ENCODE measurements at regions not wholly inside any gene's neighbourhood (a gene's known extent, or its start where the extent isn't known, plus 50 kb on each side); places are given as distances from the start of the nearest gene placed in this dataset.

- Histone ChIP-seq H3K79me2 (ENCODE audit: control insufficient read depth, low read length) (no peaks in the 10 kb centered on the region), H3F3A (ENCODE audit: control insufficient read depth, insufficient read depth) (no peaks in the 10 kb centered on the region), H3K27ac (ENCODE audit: low read depth, low read length) (no peak overlapping the region), H3K36me3 (ENCODE audit: control insufficient read depth, low read length) (no peaks in the 10 kb centered on the region), H3K4me2 (ENCODE audit: low read length) (no peak overlapping the region), H4K20me1 (ENCODE audit: control insufficient read depth, insufficient read depth, low read depth, low read length) (no peaks in the 10 kb centered on the region), H3K9me3 (ENCODE audit: control insufficient read depth, insufficient read depth, low read length) (no peaks in the 10 kb centered on the region), H3K9me2 (replicated peaks; ENCODE audit: control insufficient read depth, low read length) (no peaks in the 10 kb centered on the region), H3K27me3 (ENCODE audit: control insufficient read depth, low read length) (no peaks in the 10 kb centered on the region), H3K4me3 (ENCODE audit: low read length) (no peak overlapping the region), H3K4me1 (ENCODE audit: control insufficient read depth, low read length) (peaks cover 11% of the 10 kb centered on the region)
- TF ChIP-seq EZH2phosphoT487 (IDR thresholded peaks at IDR 0.05; ENCODE audit: borderline replicate concordance, low read length) (no peak), CTCF (IDR thresholded peaks at IDR 0.05; ENCODE audit: low read depth, low read length, poor library complexity, severe bottlenecking) (no peak)
These were observed 677.0 kb downstream of the NR2F1-AS1 start for GRCh38 chr5:92904021-92904420.

- no peaks in the 10 kb centered on the region for H3K27me3 ChIP-seq (ENCODE audit: control insufficient read depth, low read length)
- no peaks in the 10 kb centered on the region for H3K79me2 ChIP-seq (ENCODE audit: control insufficient read depth, low read length)
- no peak overlapping the region for H3K27ac ChIP-seq (ENCODE audit: low read depth, low read length)
- no peak overlapping the region for H3K4me3 ChIP-seq (ENCODE audit: low read length)
- no peaks in the 10 kb centered on the region for H3K4me1 ChIP-seq (ENCODE audit: control insufficient read depth, low read length)
- H3K9me2 ChIP-seq (replicated peaks; ENCODE audit: control insufficient read depth, low read length): no peaks in the 10 kb centered on the region
- no peaks in the 10 kb centered on the region for H3K36me3 ChIP-seq (ENCODE audit: control insufficient read depth, low read length)
- H3K9me3 ChIP-seq (ENCODE audit: control insufficient read depth, insufficient read depth, low read length): no peaks in the 10 kb centered on the region
- no peak overlapping the region for H3K4me2 ChIP-seq (ENCODE audit: low read length)
- TF ChIP-seq EZH2phosphoT487 (IDR thresholded peaks at IDR 0.05; ENCODE audit: borderline replicate concordance, low read length) (no peak), CTCF (IDR thresholded peaks at IDR 0.05; ENCODE audit: low read depth, low read length, poor library complexity, severe bottlenecking) (no peak)
- H4K20me1 ChIP-seq (ENCODE audit: control insufficient read depth, insufficient read depth, low read depth, low read length): no peaks in the 10 kb centered on the region
- no peaks in the 10 kb centered on the region for H3F3A ChIP-seq (ENCODE audit: control insufficient read depth, insufficient read depth)
These were observed 681.4 kb downstream of the NR2F1-AS1 start for GRCh38 chr5:92899611-92900010.

GRCh38 chr5:92896722-92897121 lies 684.3 kb downstream of the NR2F1-AS1 start:
- H3F3A ChIP-seq (ENCODE audit: control insufficient read depth, insufficient read depth): no peaks in the 10 kb centered on the region
- no peaks in the 10 kb centered on the region for H3K36me3 ChIP-seq (ENCODE audit: control insufficient read depth, low read length)
- no peaks in the 10 kb centered on the region for H3K9me3 ChIP-seq (ENCODE audit: control insufficient read depth, insufficient read depth, low read length)
- H3K4me2 ChIP-seq (ENCODE audit: low read length): no peak overlapping the region
- no peak overlapping the region for H3K27ac ChIP-seq (ENCODE audit: low read depth, low read length)
- H3K79me2 ChIP-seq (ENCODE audit: control insufficient read depth, low read length): no peaks in the 10 kb centered on the region
- TF ChIP-seq CTCF (IDR thresholded peaks at IDR 0.05; ENCODE audit: low read depth, low read length, poor library complexity, severe bottlenecking): no peak
- H3K9me2 ChIP-seq (replicated peaks; ENCODE audit: control insufficient read depth, low read length): no peaks in the 10 kb centered on the region
- no peak overlapping the region for H3K4me3 ChIP-seq (ENCODE audit: low read length)
- no peaks in the 10 kb centered on the region for H3K27me3 ChIP-seq (ENCODE audit: control insufficient read depth, low read length)
- H4K20me1 ChIP-seq (ENCODE audit: control insufficient read depth, insufficient read depth, low read depth, low read length): no peaks in the 10 kb centered on the region
- H3K4me1 ChIP-seq (ENCODE audit: control insufficient read depth, low read length): no peaks in the 10 kb centered on the region

GRCh38 chr5:92890841-92891244 lies 690.2 kb downstream of the NR2F1-AS1 start:
- Histone ChIP-seq H3K79me2 (ENCODE audit: control insufficient read depth, low read length) (no peaks in the 10 kb centered on the region), H3K27me3 (ENCODE audit: control insufficient read depth, low read length) (no peaks in the 10 kb centered on the region), H3K4me2 (ENCODE audit: low read length) (no peak overlapping the region), H3K36me3 (ENCODE audit: control insufficient read depth, low read length) (no peaks in the 10 kb centered on the region), H3K9me2 (replicated peaks; ENCODE audit: control insufficient read depth, low read length) (no peaks in the 10 kb centered on the region), H3K4me3 (ENCODE audit: low read length) (no peak overlapping the region), H3F3A (ENCODE audit: control insufficient read depth, insufficient read depth) (no peaks in the 10 kb centered on the region), H3K9me3 (ENCODE audit: control insufficient read depth, insufficient read depth, low read length) (no peaks in the 10 kb centered on the region), H3K27ac (ENCODE audit: low read depth, low read length) (no peak overlapping the region), H3K4me1 (ENCODE audit: control insufficient read depth, low read length) (no peaks in the 10 kb centered on the region), H4K20me1 (ENCODE audit: control insufficient read depth, insufficient read depth, low read depth, low read length) (no peaks in the 10 kb centered on the region)
- TF ChIP-seq EZH2phosphoT487 (IDR thresholded peaks at IDR 0.05; ENCODE audit: borderline replicate concordance, low read length): no peak
- no peak for TF ChIP-seq CTCF (IDR thresholded peaks at IDR 0.05; ENCODE audit: low read depth, low read length, poor library complexity, severe bottlenecking)

All from DOHH2 (cell line).